Endothelial cell of umbilical vein (primary cell): ENCODE measurements at regions not wholly inside any gene's neighbourhood (a gene's known extent, or its start where the extent isn't known, plus 50 kb on each side); places are given as distances from the start of the nearest gene placed in this dataset.

ENCODE experiments used
- BruUV-seq: library from RNA; stranded (reverse); fragments of 400-500 nt; replicated peaks from 2 replicates; lab custom pipeline; 2021; lab: Mats Ljungman, UMichigan
- CTCF ChIA-PET: fragments of 300-600, 350-600 bp; sonication (Branson Sonifier 250); formaldehyde crosslinking; loops from one replicate; lab custom pipeline; 2021; ENCODE audit warnings: antibody characterized with exemption, inconsistent platforms; lab: Charles Lee
- POLR2A ChIA-PET: fragments of 300-600, 350-600 bp; sonication (Branson Sonifier 250); formaldehyde crosslinking; loops from one replicate; lab custom pipeline; 2021; ENCODE audit warnings: antibody characterized with exemption, inconsistent platforms; lab: Charles Lee
- DNase-seq: peaks from one replicate; pipeline ENCODE4 v3.0.0-alpha.2; 2011; ENCODE audit warnings: low read depth, low spot score
- FAIRE-seq: peaks from 2 replicates; lab custom pipeline; 2011; peaks lifted over from hg19 to GRCh38; lab: Jason Lieb, UNC
- H2AFZ ChIP-seq: 2 replicates; pipeline ENCODE4 v1.6.0; 2012; ENCODE audit warnings: low read depth, low read length, control low read depth, inconsistent platforms
- H3K27ac ChIP-seq: 2 replicates; pipeline ENCODE4 v1.5.1; 2011; ENCODE audit warnings: low read depth, mild to moderate bottlenecking, control low read depth, low read length, moderate library complexity; ENCODE audit not compliant: insufficient read depth
- H3K27me3 ChIP-seq, 2 experiments: 2 replicates each; pipeline versions ENCODE4 v1.6.0 to v1.6.1; 2011; ENCODE audit warnings: low read length in 2 of 2, mixed read lengths in 1 of 2; ENCODE audit not compliant: control insufficient read depth in 2 of 2, insufficient read depth in 2 of 2
- H3K36me3 ChIP-seq, 2 experiments: 2 replicates in 1 of 2; 3 replicates in 1 of 2; pipeline ENCODE4 v1.5.1; 2011; ENCODE audit warnings: low read length in 2 of 2, mild to moderate bottlenecking in 1 of 2, moderate library complexity in 1 of 2; ENCODE audit not compliant: control insufficient read depth in 2 of 2, insufficient read depth in 2 of 2; ENCODE audit errors: extremely low read depth in 1 of 2
- H3K4me1 ChIP-seq: 3 replicates; pipeline ENCODE4 v1.5.1; 2011; ENCODE audit warnings: mild to moderate bottlenecking, low read length; ENCODE audit not compliant: control insufficient read depth, insufficient read depth; ENCODE audit errors: extremely low read depth
- H3K4me2 ChIP-seq: 2 replicates; pipeline ENCODE4 v1.6.1; 2011; ENCODE audit warnings: low read length, control low read depth, mixed read lengths; ENCODE audit not compliant: insufficient read depth
- H3K4me3 ChIP-seq, 3 experiments: fragments of 200-600 bp in 1 of 3; sonication (generic), shearing (Covaris generic) in 1 of 3; replicated peaks in 1 of 3; 2 replicates each; pipeline ENCODE4 v1.5.1; 2011 to 2016; ENCODE audit warnings: control low read depth in 3 of 3, low read length in 3 of 3, mild to moderate bottlenecking in 2 of 3, inconsistent platforms in 1 of 3, low read depth in 1 of 3, moderate library complexity in 1 of 3; ENCODE audit not compliant: insufficient read depth in 1 of 3
- H3K79me2 ChIP-seq: 2 replicates; pipeline ENCODE4 v1.6.0; 2012; ENCODE audit warnings: low read length, inconsistent platforms; ENCODE audit not compliant: control insufficient read depth, insufficient read depth
- H3K9ac ChIP-seq: replicated peaks from 2 replicates; pipeline ENCODE3; 2011; ENCODE audit warnings: low read length, control low read depth; ENCODE audit not compliant: insufficient read depth; ENCODE audit errors: extremely low read depth
- H3K9me1 ChIP-seq: replicated peaks from 3 replicates; pipeline ENCODE4 v1.6.0; 2011; ENCODE audit warnings: mild to moderate bottlenecking, low read length; ENCODE audit not compliant: control insufficient read depth, insufficient read depth; ENCODE audit errors: extremely low read depth
- H3K9me3 ChIP-seq: replicated peaks from 2 replicates; pipeline ENCODE4 v1.5.1; 2012; ENCODE audit warnings: low read length, inconsistent platforms; ENCODE audit not compliant: control insufficient read depth, insufficient read depth
- H4K20me1 ChIP-seq: replicated peaks from 2 replicates; pipeline ENCODE3; 2011; ENCODE audit warnings: mild to moderate bottlenecking, low read length; ENCODE audit not compliant: control insufficient read depth, insufficient read depth; ENCODE audit errors: extremely low read depth
- CTCF ChIP-seq, 2 donors: IDR thresholded peaks; 1 replicate in 1 of 2; 2 replicates in 1 of 2; pipeline ENCODE4 v1.5.1; 2011; ENCODE audit warnings: low read length in 2 of 2, mild to moderate bottlenecking in 2 of 2, moderate library complexity in 2 of 2, control low read depth in 1 of 2, inconsistent platforms in 1 of 2, low read depth in 1 of 2; ENCODE audit not compliant: insufficient read depth in 1 of 2; ENCODE audit errors: extremely low read depth in 1 of 2
- EZH2 ChIP-seq: IDR thresholded peaks from 2 replicates; pipeline ENCODE4 v1.6.1; 2012; ENCODE audit warnings: borderline replicate concordance, low read depth, mild to moderate bottlenecking, moderate library complexity, low read length, inconsistent platforms; ENCODE audit not compliant: severe bottlenecking
- FOS ChIP-seq: IDR thresholded peaks from 2 replicates; pipeline ENCODE4 v1.6.1; 2011; ENCODE audit warnings: mild to moderate bottlenecking, low read length, moderate library complexity, borderline replicate concordance; ENCODE audit not compliant: insufficient read depth
- GATA2 ChIP-seq: IDR thresholded peaks from 2 replicates; pipeline ENCODE4 v1.7.0; 2011; ENCODE audit warnings: low read depth, mild to moderate bottlenecking, moderate library complexity, mixed read lengths, low read length; ENCODE audit not compliant: insufficient read length, insufficient read depth
- JUN ChIP-seq: IDR thresholded peaks from 2 replicates; pipeline ENCODE4 v1.6.1; 2011; ENCODE audit warnings: borderline replicate concordance, low read depth; ENCODE audit not compliant: insufficient read length, insufficient read depth
- MAX ChIP-seq: IDR thresholded peaks from 2 replicates; pipeline ENCODE4 v1.6.1; 2011; ENCODE audit not compliant: insufficient read depth, insufficient read length
- MYC ChIP-seq: IDR thresholded peaks from one replicate; pipeline ENCODE4 v1.6.1; 2011; ENCODE audit warnings: mild to moderate bottlenecking, low read depth, low read length
- POLR2A ChIP-seq: IDR thresholded peaks from 2 replicates; pipeline ENCODE4 v1.6.1; 2012; ENCODE audit warnings: low read depth, mild to moderate bottlenecking, control low read depth, low read length
- POLR2AphosphoS5 ChIP-seq: IDR thresholded peaks from 2 replicates; pipeline ENCODE4 v1.6.1; 2012; ENCODE audit warnings: low read depth, mild to moderate bottlenecking, control low read depth, low read length, moderate library complexity; ENCODE audit not compliant: insufficient read depth
- dilution Hi-C: fragments of 300-500 bp; cut with MboI; formaldehyde crosslinking; loops from one replicate; pipeline ENCODE4 v1.15.0; 2019; ENCODE audit warnings: low sequenced_read_pairs; ENCODE audit not compliant: extremely low pct_ligation_motif_present
- intact Hi-C: fragments of 100-400 bp; cut with micrococcal nuclease; formaldehyde crosslinking; loops from one replicate; pipeline ENCODE4 v1.10.0; 2022

DNA sequence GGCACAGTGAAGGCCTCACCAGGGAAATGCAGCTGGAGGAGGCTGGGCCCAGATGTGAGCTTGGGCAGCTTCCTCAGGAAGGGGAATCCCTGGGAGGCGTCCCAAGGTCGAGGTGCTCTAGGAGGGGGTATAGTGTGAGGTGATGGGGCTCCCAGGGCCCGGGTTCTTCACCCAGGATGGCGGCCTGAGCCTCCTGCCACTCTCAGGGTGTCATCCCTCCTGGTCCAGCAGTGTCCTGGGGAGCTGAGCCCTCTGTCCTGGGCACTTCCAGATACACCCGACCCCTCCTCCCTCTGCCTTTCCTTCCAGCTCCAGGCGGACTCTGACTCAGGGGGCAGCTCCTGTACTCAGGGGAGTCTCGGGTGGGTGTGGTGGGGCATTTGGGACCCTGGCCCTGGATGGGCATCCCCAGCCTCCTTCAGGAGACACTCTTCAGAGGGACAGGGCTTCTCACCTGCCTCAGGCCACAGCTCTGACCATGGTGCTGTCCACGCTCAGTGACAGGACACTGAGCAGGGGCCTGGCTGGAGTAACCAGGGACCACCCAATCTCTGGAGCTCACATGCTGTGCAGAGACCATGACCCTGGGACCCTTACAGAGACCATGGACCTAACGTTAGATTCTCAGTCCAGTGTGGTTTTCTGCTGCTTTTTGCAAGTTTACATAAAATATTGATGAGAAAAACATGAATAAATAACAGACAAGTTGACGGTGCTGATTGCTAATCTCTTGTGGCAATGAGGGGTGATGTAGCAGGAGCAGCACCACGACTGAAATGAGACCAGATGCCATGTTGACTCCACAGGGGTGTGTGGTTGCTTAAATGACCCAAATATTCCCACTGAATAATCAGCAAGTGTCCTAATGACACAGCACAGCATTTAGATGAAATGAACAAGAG, 101.9 kb downstream of the GGTLC2 start:
- no peak overlapping the region for H3K4me2 ChIP-seq
- ChIA-PET CTCF (interaction anchor here (0.8 to 2.3 kb wide), 22 partner anchors 7 to 282 kb away, joined by 3 to 20 read pairs (median 4); no protein-coding TSS in a partner anchor), POLR2A (no interaction called here)
- no peaks in the 10 kb centered on the region for H4K20me1 ChIP-seq
- dilution Hi-C loops (no loop called here), intact Hi-C loops (loop anchor here (5.0 kb wide), 1 partner anchor 34 kb away; no protein-coding TSS in a partner anchor)
- no peaks in the 10 kb centered on the region for H3K9me1 ChIP-seq
- H3K36me3 ChIP-seq, result no peaks in the 10 kb centered on the region
- no peaks in the 10 kb centered on the region for H3K9me3 ChIP-seq
- FAIRE-seq (no peak), DNase-seq (no peak)
- no TSS peak for BruUV-seq
- no peaks in the 10 kb centered on the region for H3K4me1 ChIP-seq
- H3K27ac ChIP-seq, result no peak overlapping the region
- no peaks in the 10 kb centered on the region for H3K79me2 ChIP-seq
- no peaks in the 10 kb centered on the region for H3K27me3 ChIP-seq
- H2AFZ ChIP-seq, result no peak overlapping the region
- H3K4me3 ChIP-seq, result no peak overlapping the region
- no peak overlapping the region for H3K9ac ChIP-seq
- TF ChIP-seq POLR2AphosphoS5, result no peak
- no peak for TF ChIP-seq FOS
- no peak for TF ChIP-seq MYC
- no peak for TF ChIP-seq MAX
- no peak for TF ChIP-seq POLR2A
- TF ChIP-seq JUN, result no peak
- no peak for TF ChIP-seq CTCF (IDR thresholded peaks at IDR 0.05; ENCODE audit: extremely low read depth in 1 of 2, insufficient read depth in 1 of 2, low read depth in 1 of 2, low read length in 2 of 2)
- TF ChIP-seq EZH2, result no peak
- no peak for TF ChIP-seq GATA2
